SK-N-SH (cell line): ENCODE measurements at regions not wholly inside any gene's neighbourhood (a gene's known extent, or its start where the extent isn't known, plus 50 kb on each side); places are given as distances from the start of the nearest gene placed in this dataset.

Source experiments
- CTCF ChIA-PET: fragments of 300-600, 350-600 bp; formaldehyde crosslinking; extraction: SDS; loops from one replicate; lab custom pipeline; 2021; lab: Yijun Ruan, JAX
- POLR2A ChIA-PET: fragments of 350-600 bp; sonication (Branson Sonifier 250); formaldehyde crosslinking; extraction: SDS; loops from one replicate; lab custom pipeline; 2020; ENCODE audit warnings: antibody characterized with exemption, inconsistent platforms; lab: Yijun Ruan, JAX
- DNase-seq: peaks from one replicate; pipeline ENCODE4 v3.0.0; 2012
- H2AFZ ChIP-seq: fragments of 200-600 bp; sonication (generic); 2 replicates; pipeline ENCODE4 v1.8.1; 2016; ENCODE audit warnings: antibody characterized with exemption, mild to moderate bottlenecking, low read depth
- H3F3A ChIP-seq: fragments of 200-600 bp; sonication (generic); replicated peaks from 2 replicates; pipeline ENCODE3; 2016; ENCODE audit warnings: antibody characterized with exemption, mild to moderate bottlenecking; ENCODE audit not compliant: insufficient read depth
- H3K27ac ChIP-seq, 2 experiments: fragments of 200-500 bp in 1 of 2; fragments of 200-600 bp in 1 of 2; sonication (Bioruptor generic) in 1 of 2; sonication (generic), shearing (Covaris generic) in 1 of 2; 2 replicates each; pipeline versions ENCODE4 v1.5.1 to v1.6.1; 2014 to 2016; ENCODE audit warnings: low read depth in 2 of 2, inconsistent platforms in 1 of 2, low read length in 1 of 2, mild to moderate bottlenecking in 1 of 2, mixed read lengths in 1 of 2
- H3K27me3 ChIP-seq: fragments of 200-600 bp; sonication (generic), shearing (Covaris generic); 2 replicates; pipeline ENCODE4 v1.6.1; 2016; ENCODE audit warnings: mixed run types; ENCODE audit not compliant: insufficient read depth
- H3K36me3 ChIP-seq, 2 experiments: fragments of 200-500 bp in 1 of 2; fragments of 200-600 bp in 1 of 2; sonication (Bioruptor generic) in 1 of 2; sonication (generic) in 1 of 2; replicated peaks in 1 of 2; 2 replicates each; pipeline versions ENCODE3 to v1.5.1; 2014 to 2016; ENCODE audit warnings: low read length in 1 of 2, mild to moderate bottlenecking in 1 of 2; ENCODE audit not compliant: insufficient read depth in 2 of 2, control insufficient read depth in 1 of 2
- H3K4me1 ChIP-seq, 2 experiments: fragments of 200-500 bp in 1 of 2; fragments of 200-600 bp in 1 of 2; sonication (Bioruptor generic) in 1 of 2; sonication (generic), shearing (Covaris generic) in 1 of 2; 2 replicates each; pipeline versions ENCODE4 v1.5.1 to v1.6.1; 2014 to 2016; ENCODE audit warnings: low read depth in 1 of 2, low read length in 1 of 2, mixed run types in 1 of 2; ENCODE audit not compliant: insufficient read depth in 2 of 2, control insufficient read depth in 1 of 2
- H3K4me2 ChIP-seq: fragments of 200-600 bp; sonication (generic), shearing (Covaris generic); 2 replicates; pipeline ENCODE4 v1.6.1; 2017; ENCODE audit warnings: mixed run types
- H3K4me3 ChIP-seq, 2 experiments: fragments of 200-500 bp in 1 of 2; fragments of 200-600 bp in 1 of 2; sonication (Bioruptor generic) in 1 of 2; sonication (generic), shearing (Covaris generic) in 1 of 2; 2 replicates each; pipeline versions ENCODE4 v1.5.1 to v1.8.1; 2014 to 2016; ENCODE audit warnings: low read depth in 2 of 2, inconsistent platforms in 1 of 2, low read length in 1 of 2, mild to moderate bottlenecking in 1 of 2, mixed read lengths in 1 of 2, moderate library complexity in 1 of 2
- H3K79me2 ChIP-seq: fragments of 200-600 bp; sonication (generic); 2 replicates; pipeline ENCODE4 v1.8.1; 2017; ENCODE audit warnings: mild to moderate bottlenecking; ENCODE audit not compliant: insufficient read depth
- H3K9ac ChIP-seq: fragments of 200-600 bp; sonication (generic); 2 replicates; pipeline ENCODE4 v1.6.1; 2017; ENCODE audit warnings: mixed run types
- H3K9me2 ChIP-seq: fragments of 200-600 bp; sonication (generic); 2 replicates; pipeline ENCODE4 v1.6.1; 2017; ENCODE audit warnings: mixed run types
- H3K9me3 ChIP-seq: fragments of 200-600 bp; sonication (generic); 2 replicates; pipeline ENCODE4 v1.6.1; 2017; ENCODE audit warnings: mixed run types, mild to moderate bottlenecking, moderate library complexity
- H4K20me1 ChIP-seq: fragments of 200-600 bp; sonication (generic); 2 replicates; pipeline ENCODE4 v1.6.1; 2017; ENCODE audit warnings: mild to moderate bottlenecking, mixed run types; ENCODE audit not compliant: insufficient read depth
- CHD2 ChIP-seq: fragments of 150-350 bp; IDR thresholded peaks from 2 replicates; pipeline ENCODE4 v1.6.1; 2018; ENCODE audit warnings: low read length; ENCODE audit not compliant: partially characterized antibody
- ELF1 ChIP-seq: IDR thresholded peaks from 2 replicates; pipeline ENCODE4 v1.4.0; 2012
- EP300 ChIP-seq, 2 experiments: IDR thresholded peaks; 2 replicates each; pipeline versions ENCODE4 v1.4.0 to v1.6.1; 2012; ENCODE audit warnings: borderline replicate concordance in 1 of 2, low read depth in 1 of 2, low read length in 1 of 2
- EZH2phosphoT487 ChIP-seq: fragments of 200-600 bp; sonication (generic); IDR thresholded peaks from 2 replicates; pipeline ENCODE4 v1.6.1; 2017; ENCODE audit warnings: low read depth, mixed run types, mild to moderate bottlenecking, antibody characterized with exemption, moderate library complexity, borderline replicate concordance
- FOSL2 ChIP-seq: IDR thresholded peaks from 2 replicates; pipeline ENCODE4 v1.4.0; 2012; ENCODE audit warnings: low read depth, mild to moderate bottlenecking, moderate library complexity, borderline replicate concordance
- FOXJ3 ChIP-seq: sonication (generic); formaldehyde crosslinking; IDR thresholded peaks from 2 replicates; pipeline ENCODE4 v1.5.1; 2020; ENCODE audit warnings: mild to moderate bottlenecking, missing genetic modification reagents
- GABPA ChIP-seq: IDR thresholded peaks from 2 replicates; pipeline ENCODE4 v1.4.0; 2012; ENCODE audit warnings: low read depth, mild to moderate bottlenecking
- GATA2 ChIP-seq: sonication (generic); formaldehyde crosslinking; IDR thresholded peaks from 2 replicates; pipeline ENCODE4 v1.5.0; 2020; ENCODE audit warnings: mild to moderate bottlenecking, missing genetic modification reagents
- IRF3 ChIP-seq: fragments of 150-350 bp; IDR thresholded peaks from 2 replicates; pipeline ENCODE4 v1.6.1; 2016; ENCODE audit warnings: mild to moderate bottlenecking, low read depth, low read length
- JUND ChIP-seq: IDR thresholded peaks from 2 replicates; pipeline ENCODE4 v1.4.0; 2012
- MEF2A ChIP-seq: IDR thresholded peaks from 2 replicates; pipeline ENCODE4 v1.4.0; 2012; ENCODE audit warnings: low read depth, borderline replicate concordance
- NFIC ChIP-seq: IDR thresholded peaks from 2 replicates; pipeline ENCODE4 v1.4.0; 2012; ENCODE audit warnings: borderline replicate concordance
- REST ChIP-seq: IDR thresholded peaks from 2 replicates; pipeline ENCODE4 v1.6.1; 2012; ENCODE audit warnings: mild to moderate bottlenecking, low read depth, low read length, moderate library complexity
- RXRA ChIP-seq: IDR thresholded peaks from 2 replicates; pipeline ENCODE4 v1.4.0; 2012; ENCODE audit warnings: low read depth, mild to moderate bottlenecking, borderline replicate concordance
- SMC3 ChIP-seq: IDR thresholded peaks from 2 replicates; pipeline ENCODE4 v1.6.1; 2012; ENCODE audit warnings: low read depth, low read length, improper control_type of control experiment
- TCF12 ChIP-seq: IDR thresholded peaks from 2 replicates; pipeline ENCODE4 v1.4.0; 2012
- WGBS: methylation state at CpG from one replicate; pipeline ENCODE4 v1.1.6; 2017; ENCODE audit warnings: low lambda C conversion rate; 5-methylcytosine and 5-hydroxymethylcytosine counted together
- TF ChIP-seq, protein P1 (sequence below): fragments of 150-350 bp; IDR thresholded peaks from 2 replicates; pipeline ENCODE4 v1.6.1; 2017; ENCODE audit warnings: antibody characterized with exemption, low read length, low read depth, borderline replicate concordance
- TF ChIP-seq, protein P2 (sequence below): IDR thresholded peaks from 2 replicates; pipeline ENCODE4 v1.4.0; 2012; ENCODE audit warnings: low read depth, borderline replicate concordance
- TF ChIP-seq, protein P3 (sequence below): IDR thresholded peaks from 2 replicates; pipeline ENCODE4 v1.4.0; 2012; ENCODE audit warnings: low read depth

DNA sequence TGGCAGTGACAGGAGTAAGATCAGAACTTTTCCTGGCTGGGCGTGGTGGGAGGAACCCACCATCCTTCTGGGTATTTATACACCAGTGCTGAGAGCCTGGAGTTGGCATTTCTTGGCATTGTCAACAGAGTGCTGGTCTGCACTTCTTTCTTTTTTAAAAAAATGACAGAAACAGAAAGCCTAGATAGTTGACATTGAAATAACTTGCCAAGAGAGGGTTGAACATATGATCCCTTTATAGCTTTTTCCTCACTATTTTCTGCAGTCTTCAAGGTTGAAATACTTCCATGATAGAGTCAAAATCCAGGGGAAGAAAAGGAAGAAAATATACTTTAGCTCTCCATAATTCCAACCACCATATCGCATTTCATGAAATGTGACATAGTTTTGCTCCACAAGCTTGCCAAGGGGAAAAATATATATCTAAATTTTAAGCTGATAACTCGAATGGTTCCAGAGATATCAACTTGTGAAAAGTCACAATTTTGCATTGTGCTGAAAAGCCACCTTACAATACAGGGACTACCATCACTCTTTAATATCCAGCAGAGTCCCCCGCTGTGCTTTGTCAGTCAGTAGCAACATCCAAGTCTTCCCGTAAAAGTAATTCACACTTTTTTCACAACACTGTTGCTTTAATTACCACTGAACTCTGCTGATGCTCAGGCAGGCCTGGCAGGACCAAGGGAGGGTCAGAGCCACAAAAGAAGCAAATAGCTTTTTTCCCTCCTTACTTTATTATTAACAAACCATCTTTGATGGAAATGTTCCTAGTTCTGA is 764.9 kb upstream of the FANCL start (continued):
- TF ChIP-seq, protein P1, sequence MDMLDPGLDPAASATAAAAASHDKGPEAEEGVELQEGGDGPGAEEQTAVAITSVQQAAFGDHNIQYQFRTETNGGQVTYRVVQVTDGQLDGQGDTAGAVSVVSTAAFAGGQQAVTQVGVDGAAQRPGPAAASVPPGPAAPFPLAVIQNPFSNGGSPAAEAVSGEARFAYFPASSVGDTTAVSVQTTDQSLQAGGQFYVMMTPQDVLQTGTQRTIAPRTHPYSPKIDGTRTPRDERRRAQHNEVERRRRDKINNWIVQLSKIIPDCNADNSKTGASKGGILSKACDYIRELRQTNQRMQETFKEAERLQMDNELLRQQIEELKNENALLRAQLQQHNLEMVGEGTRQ = no peak
- TF ChIP-seq ELF1 (no peak), JUND (no peak), SMC3 (no peak), EP300 (IDR thresholded peaks at IDR 0.05; ENCODE audit: borderline replicate concordance in 1 of 2, low read depth in 1 of 2, low read length in 1 of 2) (no peak), GATA2 (CRISPR knock-in tag) (no peak), RXRA (no peak)
- TF ChIP-seq, protein P2, sequence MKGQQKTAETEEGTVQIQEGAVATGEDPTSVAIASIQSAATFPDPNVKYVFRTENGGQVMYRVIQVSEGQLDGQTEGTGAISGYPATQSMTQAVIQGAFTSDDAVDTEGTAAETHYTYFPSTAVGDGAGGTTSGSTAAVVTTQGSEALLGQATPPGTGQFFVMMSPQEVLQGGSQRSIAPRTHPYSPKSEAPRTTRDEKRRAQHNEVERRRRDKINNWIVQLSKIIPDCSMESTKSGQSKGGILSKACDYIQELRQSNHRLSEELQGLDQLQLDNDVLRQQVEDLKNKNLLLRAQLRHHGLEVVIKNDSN = no peak
- TF ChIP-seq, protein P3, sequence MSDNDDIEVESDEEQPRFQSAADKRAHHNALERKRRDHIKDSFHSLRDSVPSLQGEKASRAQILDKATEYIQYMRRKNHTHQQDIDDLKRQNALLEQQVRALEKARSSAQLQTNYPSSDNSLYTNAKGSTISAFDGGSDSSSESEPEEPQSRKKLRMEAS = no peak

GRCh38 chr2:59004621-59005020 is 763.5 kb upstream of the FANCL start:
- H3K9ac ChIP-seq = no peak overlapping the region
- ChIA-PET CTCF (interaction anchor here (1.4 kb wide), 1 partner anchor 10 kb away, joined by 3 read pairs; no protein-coding TSS in a partner anchor), POLR2A (no interaction called here)
- H3K27ac ChIP-seq = no peak overlapping the region
- no peak overlapping the region for H3K4me2 ChIP-seq
- H3K9me3 ChIP-seq = no peaks in the 10 kb centered on the region
- no peak overlapping the region for H2AFZ ChIP-seq
- no peaks in the 10 kb centered on the region for H3K9me2 ChIP-seq
- no peak for DNase-seq
- H3K4me3 ChIP-seq = no peak overlapping the region
- H3K79me2 ChIP-seq = no peaks in the 10 kb centered on the region
- no peaks in the 10 kb centered on the region for H3K4me1 ChIP-seq
- no peaks in the 10 kb centered on the region for H3F3A ChIP-seq
- H3K36me3 ChIP-seq = no peaks in the 10 kb centered on the region
- TF ChIP-seq MEF2A (no peak), SMC3 (no peak)
- no peaks in the 10 kb centered on the region for H4K20me1 ChIP-seq
- H3K27me3 ChIP-seq = no peaks in the 10 kb centered on the region

- no peaks in the 10 kb centered on the region for H3K36me3 ChIP-seq
- H3K27me3 ChIP-seq = no peaks in the 10 kb centered on the region
- no peak overlapping the region for H3K27ac ChIP-seq
- H3K4me2 ChIP-seq = no peak overlapping the region
- H4K20me1 ChIP-seq = no peaks in the 10 kb centered on the region
- H3K4me3 ChIP-seq = no peak overlapping the region
- DNase-seq = no peak
- H2AFZ ChIP-seq = no peak overlapping the region
- H3K79me2 ChIP-seq = no peaks in the 10 kb centered on the region
- H3K9ac ChIP-seq = no peak overlapping the region
- H3K9me3 ChIP-seq = no peaks in the 10 kb centered on the region
- WGBS = 34% methylated on average over 2 of the region's 2 CpGs
- H3F3A ChIP-seq = no peaks in the 10 kb centered on the region
- ChIA-PET CTCF (no interaction called here), POLR2A (no interaction called here)
- no peaks in the 10 kb centered on the region for H3K9me2 ChIP-seq
- no peaks in the 10 kb centered on the region for H3K4me1 ChIP-seq
- TF ChIP-seq REST (no peak), IRF3 (no peak), TCF12 (no peak), SMC3 (no peak), RXRA (no peak), EZH2phosphoT487 (no peak), FOSL2 (no peak), NFIC (no peak), ELF1 (no peak), FOXJ3 (CRISPR knock-in tag) (no peak), JUND (no peak), GABPA (no peak), CHD2 (no peak)
Observed at GRCh38 chr2:59000796-59001195, 759.7 kb upstream of the FANCL start.
